ENCODE measurements at regions not wholly inside any gene's neighbourhood (a gene's known extent, or its start where the extent isn't known, plus 50 kb on each side); places are given as distances from the start of the nearest gene placed in this dataset.

- Mint-ChIP-seq H3K4me1 (peaks cover 18% of the 10 kb centered on the region), H3K4me3 (no peak overlapping the region), H3K9me3 (peaks cover 2 to 9% (median 6%) of the 10 kb centered on the region in 7 donors), H3K27ac (no peak overlapping the region), H3K27me3 (ENCODE audit: low read depth in 3 of 3) (peaks cover 3 to 10% (median 9%) of the 10 kb centered on the region in 3 donors), H3K36me3 (no peaks in the 10 kb centered on the region)
- intact Hi-C loops (cut with micrococcal nuclease) = no loop called here
- Histone ChIP-seq H3K9me3 (replicated peaks in 1 of 2; ENCODE audit: control insufficient read depth in 1 of 2, insufficient read depth in 1 of 2, low read length in 2 of 2) (peaks cover 0 to 10% of the 10 kb centered on the region in 2 donors), H3K4me1 (ENCODE audit: control insufficient read depth in 1 of 2, insufficient read depth in 2 of 2, low read length in 2 of 2) (peaks cover 0 to 4% of the 10 kb centered on the region in 2 donors), H2AFZ (ENCODE audit: insufficient read depth, low read depth, low read length, poor library complexity, severe bottlenecking) (no peak overlapping the region), H3K9ac (ENCODE audit: insufficient read depth, low read length, poor library complexity, severe bottlenecking) (no peak overlapping the region), H3K27me3 (ENCODE audit: control insufficient read depth in 2 of 2, insufficient read depth in 2 of 2, low read length in 2 of 2) (peaks cover under 1 to 8% of the 10 kb centered on the region in 2 donors), H3K4me2 (replicated peaks; ENCODE audit: extremely low read depth, low read length, poor library complexity, severe bottlenecking) (no peak overlapping the region), H3K79me2 (ENCODE audit: insufficient read depth, low read length) (no peaks in the 10 kb centered on the region), H3K27ac (ENCODE audit: low read depth in 1 of 2, low read length in 2 of 2) (no peak overlapping the region), H3K36me3 (replicated peaks in 1 of 2; ENCODE audit: control insufficient read depth in 1 of 2, insufficient read depth in 2 of 2, low read length in 2 of 2) (no peaks in the 10 kb centered on the region), H4K20me1 (ENCODE audit: insufficient read depth, low read length) (no peaks in the 10 kb centered on the region), H3K4me3 (replicated peaks in 1 of 3; ENCODE audit: low read depth in 2 of 3, low read length in 3 of 3) (no peak overlapping the region)
- TF ChIP-seq CTCF (IDR thresholded peaks at IDR 0.05) = no peak
- no peak for DNase-seq
- WGBS (ENCODE audit: insufficient coverage) = 80% methylated on average over 1 of the region's 5 CpGs
These were observed 180.6 kb downstream of the TBX18 start for GRCh38 chr6:84583784-84584183.

GRCh38 chr6:84582997-84583396, 181.4 kb downstream of the TBX18 start:
- DNase-seq = no peak
- TF ChIP-seq CTCF (IDR thresholded peaks at IDR 0.05) = no peak
- Mint-ChIP-seq H3K27me3 (ENCODE audit: low read depth in 3 of 3) (peaks cover 3 to 10% (median 8%) of the 10 kb centered on the region in 3 donors), H3K4me1 (peaks cover 11% of the 10 kb centered on the region), H3K9me3 (peaks cover 2 to 9% (median 6%) of the 10 kb centered on the region in 7 donors), H3K27ac (no peak overlapping the region), H3K36me3 (no peaks in the 10 kb centered on the region), H3K4me3 (no peak overlapping the region)
- Histone ChIP-seq H3K9ac (ENCODE audit: insufficient read depth, low read length, poor library complexity, severe bottlenecking) (no peak overlapping the region), H3K36me3 (replicated peaks in 1 of 2; ENCODE audit: control insufficient read depth in 1 of 2, insufficient read depth in 2 of 2, low read length in 2 of 2) (no peaks in the 10 kb centered on the region), H3K79me2 (ENCODE audit: insufficient read depth, low read length) (no peaks in the 10 kb centered on the region), H3K9me3 (replicated peaks in 1 of 2; ENCODE audit: control insufficient read depth in 1 of 2, insufficient read depth in 1 of 2, low read length in 2 of 2) (peaks cover 0 to 10% of the 10 kb centered on the region in 2 donors), H3K4me2 (replicated peaks; ENCODE audit: extremely low read depth, low read length, poor library complexity, severe bottlenecking) (no peak overlapping the region), H4K20me1 (ENCODE audit: insufficient read depth, low read length) (no peaks in the 10 kb centered on the region), H3K4me1 (ENCODE audit: control insufficient read depth in 1 of 2, insufficient read depth in 2 of 2, low read length in 2 of 2) (no peaks in the 10 kb centered on the region), H3K27ac (ENCODE audit: low read depth in 1 of 2, low read length in 2 of 2) (no peak overlapping the region), H3K4me3 (replicated peaks in 1 of 3; ENCODE audit: low read depth in 2 of 3, low read length in 3 of 3) (no peak overlapping the region), H2AFZ (ENCODE audit: insufficient read depth, low read depth, low read length, poor library complexity, severe bottlenecking) (no peak overlapping the region), H3K27me3 (ENCODE audit: control insufficient read depth in 2 of 2, insufficient read depth in 2 of 2, low read length in 2 of 2) (peaks cover 0 to 8% of the 10 kb centered on the region in 2 donors)
- no CpG with 5 or more reads among the region's 2 CpGs for WGBS (ENCODE audit: insufficient coverage)
- intact Hi-C loops (cut with micrococcal nuclease) = no loop called here
